GM12892 (cell line): ENCODE measurements at regions not wholly inside any gene's neighbourhood (a gene's known extent, or its start where the extent isn't known, plus 50 kb on each side); places are given as distances from the start of the nearest gene placed in this dataset.

Experiments
- DNase-seq: peaks from one replicate; pipeline ENCODE4 v3.0.0; 2011; ENCODE audit not compliant: insufficient read length
- FAIRE-seq: peaks from 2 replicates; lab custom pipeline; 2011; peaks lifted over from hg19 to GRCh38; lab: Jason Lieb, UNC
- POLR2A ChIP-seq: IDR thresholded peaks from 2 replicates; pipeline ENCODE4 v1.6.1; 2011; ENCODE audit warnings: low read depth, low read length, control low read depth
- POLR2AphosphoS5 ChIP-seq: IDR thresholded peaks from 2 replicates; pipeline ENCODE4 v1.6.1; 2011; ENCODE audit warnings: low read depth, low read length, control low read depth
- TAF1 ChIP-seq: IDR thresholded peaks from 2 replicates; pipeline ENCODE4 v1.6.1; 2011; ENCODE audit warnings: low read depth, mild to moderate bottlenecking, control low read depth, low read length, borderline replicate concordance

DNA sequence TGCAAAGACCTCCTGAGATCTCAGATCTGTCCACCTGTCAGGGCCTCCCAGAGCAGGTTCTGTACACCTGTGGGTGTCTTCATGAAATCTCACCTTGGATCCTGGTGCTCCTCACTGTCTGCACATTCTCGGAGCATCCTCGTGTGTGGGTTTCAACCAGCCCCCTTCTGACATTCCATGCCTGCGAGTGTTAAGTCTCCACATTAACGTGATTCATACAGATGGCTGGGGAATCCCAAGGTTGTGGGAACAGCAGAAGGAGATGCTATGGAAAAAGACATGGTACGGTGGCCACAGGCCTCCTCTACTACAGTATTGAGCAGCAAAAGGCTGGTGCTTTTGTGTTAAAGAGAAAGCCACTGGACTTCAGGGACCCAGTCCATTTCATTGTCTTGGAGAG lies 556.5 kb downstream of the DHX35 start:
- TF ChIP-seq TAF1, result no peak
- TF ChIP-seq POLR2A, result no peak
- no peak for TF ChIP-seq POLR2AphosphoS5
- DNase-seq (no peak), FAIRE-seq (no peak)

- FAIRE-seq, result no peak
- no peak for DNase-seq
- TF ChIP-seq POLR2A, result no peak
- no peak for TF ChIP-seq TAF1
- no peak for TF ChIP-seq POLR2AphosphoS5
Measured at GRCh38 chr20:39516964-39517363, 554.8 kb downstream of the DHX35 start.

GRCh38 chr20:39504710-39505094 lies 542.6 kb downstream of the DHX35 start:
- TF ChIP-seq TAF1 (no peak), POLR2A (no peak), POLR2AphosphoS5 (no peak)
- no peak for DNase-seq
- FAIRE-seq, result no peak

DNA sequence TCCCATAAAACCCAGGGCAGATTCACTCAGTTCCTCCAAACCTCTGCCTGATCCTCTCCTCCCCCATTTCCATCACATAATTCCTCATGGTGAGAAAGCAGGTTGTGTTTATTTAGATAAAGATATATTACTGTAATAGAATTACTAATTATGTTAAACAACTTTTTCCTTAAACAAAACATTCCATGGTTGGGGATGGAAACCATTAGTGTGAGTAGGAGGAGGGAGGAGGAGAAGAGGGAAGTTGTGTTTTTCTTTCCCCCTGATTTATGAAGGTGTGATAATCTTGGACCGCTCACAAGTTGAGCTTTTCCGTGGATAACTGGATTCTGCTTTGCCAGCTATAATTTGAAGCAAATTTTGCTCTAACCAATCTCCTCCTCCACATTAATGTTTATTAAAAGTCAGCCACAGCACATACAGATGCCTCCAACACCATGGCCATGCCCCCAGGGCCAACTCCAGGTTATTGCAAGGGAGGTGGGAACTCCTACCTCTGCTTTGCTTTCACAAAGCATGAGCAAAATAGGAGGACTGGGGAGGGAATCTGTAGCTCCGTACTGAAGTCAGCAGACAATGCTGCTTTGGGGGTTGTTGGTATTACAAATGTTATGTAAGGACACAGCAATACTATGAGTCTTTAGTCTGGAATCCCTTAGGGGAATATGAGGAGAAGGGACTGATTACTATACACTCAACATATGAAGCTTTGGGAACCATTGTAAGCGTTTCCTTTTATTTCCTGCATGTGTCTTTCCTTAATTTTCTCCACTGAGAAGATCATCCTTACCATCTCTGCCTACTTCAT lies 542.0 kb downstream of the DHX35 start:
- no peak for DNase-seq
- TF ChIP-seq POLR2AphosphoS5 (no peak), TAF1 (no peak), POLR2A (no peak)
- FAIRE-seq, result no peak

DNA sequence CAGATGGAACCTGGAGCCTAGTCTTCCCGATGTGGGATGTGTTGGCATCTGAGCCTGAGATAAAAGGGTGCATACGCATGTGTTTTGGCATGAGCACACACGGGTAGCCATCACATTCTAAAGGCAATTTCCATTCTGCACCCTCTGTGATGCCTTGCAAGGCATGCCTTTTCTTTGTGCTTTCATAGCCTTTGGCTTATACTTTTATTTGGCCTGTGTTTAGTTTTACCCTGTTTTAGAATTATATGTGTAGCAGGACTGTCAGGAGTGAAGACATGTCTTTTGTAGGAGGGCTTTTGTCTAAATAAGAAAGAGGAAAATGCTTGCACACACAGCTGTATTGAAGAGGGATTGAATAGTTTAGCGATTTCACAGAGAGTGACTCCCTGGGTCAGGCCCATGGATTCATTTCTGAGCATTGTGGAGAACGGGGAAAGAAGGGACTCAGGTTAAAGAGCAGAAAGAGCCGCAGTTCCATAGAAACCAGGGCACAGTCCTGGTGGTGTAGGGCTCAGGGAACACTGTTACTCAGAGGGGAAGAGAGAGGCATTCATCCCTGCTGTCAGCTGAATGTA lies 530.2 kb downstream of the DHX35 start:
- DNase-seq (no peak), FAIRE-seq (no peak)
- TF ChIP-seq POLR2A, result no peak
- TF ChIP-seq POLR2AphosphoS5, result no peak
- TF ChIP-seq TAF1, result no peak

GRCh38 chr20:39491711-39492110 lies 529.6 kb downstream of the DHX35 start:
- TF ChIP-seq TAF1 (no peak), POLR2A (no peak)
- DNase-seq (no peak), FAIRE-seq (no peak)

GRCh38 chr20:39489986-39490560 lies 527.9 kb downstream of the DHX35 start:
- DNase-seq (no peak), FAIRE-seq (no peak)
- TF ChIP-seq TAF1 (no peak), POLR2AphosphoS5 (no peak), POLR2A (no peak)

DNA sequence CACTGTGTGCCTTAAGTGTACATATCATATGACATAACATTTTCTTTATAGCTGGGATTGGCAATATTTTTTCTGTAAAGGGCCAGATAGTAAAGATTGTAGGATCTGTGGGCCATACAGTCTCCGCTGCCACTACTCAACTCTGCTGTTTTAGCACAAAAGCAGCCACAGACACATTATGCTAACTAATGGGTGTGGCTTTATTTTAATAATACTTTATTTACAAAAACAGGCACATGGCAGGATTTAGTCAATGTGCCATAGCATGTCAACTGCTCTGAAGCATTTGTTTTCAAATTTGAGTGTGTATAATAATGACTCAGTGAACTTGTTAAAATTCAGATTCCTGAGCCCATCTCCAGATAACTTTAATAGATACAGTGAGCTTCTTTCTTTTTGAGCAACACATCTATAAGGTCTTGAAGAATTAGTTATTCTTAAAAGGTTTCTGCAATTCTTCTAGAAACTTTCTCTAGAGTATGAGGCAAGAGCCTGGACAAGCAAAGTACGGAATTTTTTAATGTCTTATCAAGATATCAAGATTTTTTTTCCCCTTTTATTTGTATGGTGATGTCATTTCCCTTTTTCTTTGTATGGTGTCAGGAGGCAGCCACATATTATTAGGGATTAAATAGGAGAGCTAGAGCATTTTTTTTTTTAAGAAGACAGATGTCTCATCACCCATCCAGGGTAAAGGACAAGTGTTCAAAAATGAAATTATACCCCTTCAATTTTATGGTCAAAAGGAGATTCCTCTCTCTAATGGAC lies 518.3 kb downstream of the DHX35 start:
- FAIRE-seq, result no peak
- TF ChIP-seq TAF1, result no peak
- TF ChIP-seq POLR2A, result no peak
- no peak for TF ChIP-seq POLR2AphosphoS5

DNA sequence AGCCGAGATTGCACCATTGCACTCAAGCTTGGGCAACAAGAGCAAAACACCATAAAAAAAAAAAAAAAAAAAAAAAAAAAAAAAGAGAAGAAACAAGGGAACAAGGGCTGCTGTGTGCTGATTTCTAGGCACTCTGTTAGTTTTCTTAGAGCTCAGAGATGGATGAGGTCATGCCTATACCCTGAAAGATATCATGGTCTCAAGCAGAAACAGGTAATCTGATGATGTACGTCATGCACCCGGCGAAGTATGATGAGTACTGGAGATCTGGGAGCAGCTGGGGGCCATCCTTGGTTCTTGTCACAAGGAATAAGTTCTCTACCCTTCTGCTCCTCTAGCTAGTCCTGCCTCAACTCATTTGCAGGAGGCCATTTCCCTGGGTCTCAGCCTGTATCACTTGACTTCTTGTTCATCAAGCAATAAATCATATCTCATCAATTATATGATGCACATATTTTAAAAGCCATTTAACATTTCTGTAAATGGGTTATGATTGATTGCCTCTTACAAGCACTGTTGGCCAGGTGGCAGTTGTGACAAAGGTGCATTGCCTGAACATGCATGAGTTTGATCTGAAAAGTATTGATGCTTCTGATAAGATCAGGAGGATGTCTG lies 517.2 kb downstream of the DHX35 start:
- FAIRE-seq (no peak), DNase-seq (no peak)
- TF ChIP-seq TAF1, result no peak
- TF ChIP-seq POLR2AphosphoS5, result no peak
- TF ChIP-seq POLR2A, result no peak

More for the DNA sequence above, 518.3 kb downstream of the DHX35 start:
- DNase-seq, result no peak

GRCh38 chr20:39474879-39475278 lies 512.7 kb downstream of the DHX35 start:
- FAIRE-seq, result no peak
- TF ChIP-seq POLR2A, result no peak
- TF ChIP-seq POLR2AphosphoS5, result no peak
- no peak for TF ChIP-seq TAF1
- no peak for DNase-seq

DNA sequence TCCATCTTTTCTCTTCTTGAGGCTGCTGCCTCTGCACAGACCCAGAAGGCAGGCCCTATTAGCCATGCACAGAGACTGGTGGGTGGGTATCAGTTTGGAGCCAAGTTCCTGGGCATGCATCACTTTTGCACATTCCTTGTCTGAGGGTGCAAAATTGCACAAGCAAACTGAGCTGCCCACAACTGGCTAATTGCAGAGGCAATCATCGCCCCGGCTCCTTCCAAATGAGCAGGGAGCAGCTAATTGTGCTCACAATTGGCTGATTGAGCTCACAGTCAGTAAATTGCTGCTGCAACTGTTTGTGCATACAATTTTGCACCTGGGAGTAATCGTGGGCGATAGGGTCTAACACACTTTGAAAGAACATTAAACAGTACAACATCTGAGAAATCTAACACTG lies 511.4 kb downstream of the DHX35 start:
- TF ChIP-seq POLR2A (no peak), TAF1 (no peak), POLR2AphosphoS5 (no peak)
- no peak for DNase-seq
- no peak for FAIRE-seq
